GM19023 (cell line): ENCODE measurements at regions not wholly inside any gene's neighbourhood (a gene's known extent, or its start where the extent isn't known, plus 50 kb on each side); places are given as distances from the start of the nearest gene placed in this dataset.

Experiments used
- ATAC-seq: cut with Tn5 transposase; IDR thresholded peaks from one replicate; pipeline ENCODE4 v1.9.1; 2021; ENCODE audit warnings: mild to moderate bottlenecking, moderate library complexity; ENCODE audit not compliant: unreplicated experiment

GRCh38 chr14:98855926-98856715 lies 415.9 kb downstream of the BCL11B start:
- ATAC-seq: no peak

- ATAC-seq: no peak
Observed at GRCh38 chr14:98858158-98858557, 413.8 kb downstream of the BCL11B start.

GRCh38 chr14:98858561-98858960 lies 413.4 kb downstream of the BCL11B start:
- no peak for ATAC-seq

GRCh38 chr14:98859301-98859700 lies 412.7 kb downstream of the BCL11B start:
- ATAC-seq: no peak

GRCh38 chr14:98864211-98864610 lies 407.8 kb downstream of the BCL11B start:
- ATAC-seq: no peak

GRCh38 chr14:98867146-98867545 lies 404.9 kb downstream of the BCL11B start:
- no peak for ATAC-seq

GRCh38 chr14:98867726-98868125 lies 404.3 kb downstream of the BCL11B start:
- ATAC-seq: no peak

- no peak for ATAC-seq
Observed at GRCh38 chr14:98868866-98869265, 403.1 kb downstream of the BCL11B start.

GRCh38 chr14:98871796-98872195 lies 400.2 kb downstream of the BCL11B start:
- no peak for ATAC-seq

GRCh38 chr14:98877065-98877464 lies 394.9 kb downstream of the BCL11B start:
- ATAC-seq: no peak

GRCh38 chr14:98878282-98878681 lies 393.7 kb downstream of the BCL11B start:
- ATAC-seq: no peak

- ATAC-seq: no peak
Observed at GRCh38 chr14:98886982-98887381, 385.0 kb downstream of the BCL11B start.

GRCh38 chr14:98888281-98888680 lies 383.7 kb downstream of the BCL11B start:
- ATAC-seq: no peak

- ATAC-seq: no peak
Observed at GRCh38 chr14:98888927-98889835, 382.8 kb downstream of the BCL11B start.

- ATAC-seq: no peak
Observed at GRCh38 chr14:98889836-98890185, 382.2 kb downstream of the BCL11B start.

GRCh38 chr14:98890556-98891340 lies 381.2 kb downstream of the BCL11B start:
- ATAC-seq: no peak

- ATAC-seq: no peak
Observed at GRCh38 chr14:98893675-98894074, 378.3 kb downstream of the BCL11B start.

GRCh38 chr14:98894600-98894999 lies 377.4 kb downstream of the BCL11B start:
- ATAC-seq: no peak

GRCh38 chr14:98896449-98896848 lies 375.5 kb downstream of the BCL11B start:
- ATAC-seq: no peak

GRCh38 chr14:98897605-98898309 lies 374.2 kb downstream of the BCL11B start:
- ATAC-seq: no peak

GRCh38 chr14:98899441-98899840 lies 372.6 kb downstream of the BCL11B start:
- ATAC-seq: no peak
